ENCODE measurements at regions not wholly inside any gene's neighbourhood (a gene's known extent, or its start where the extent isn't known, plus 50 kb on each side); places are given as distances from the start of the nearest gene placed in this dataset.

GRCh38 chr2:176821350-176821749 is 391.2 kb upstream of the HNRNPA3 start:
- no peak for DNase-seq (ENCODE audit: low read depth in 4 of 4, low spot score in 3 of 4)

GRCh38 chr2:176822060-176822459 is 390.5 kb upstream of the HNRNPA3 start:
- DNase-seq (ENCODE audit: low read depth in 4 of 4, low spot score in 3 of 4): no peak

GRCh38 chr2:176826356-176826755 is 386.2 kb upstream of the HNRNPA3 start:
- no peak for DNase-seq (ENCODE audit: low read depth in 4 of 4, low spot score in 3 of 4)

- DNase-seq (ENCODE audit: low read depth in 4 of 4, low spot score in 3 of 4): peak in 2 of 4 donors; percentile 31 to 35
These were observed 385.5 kb upstream of the HNRNPA3 start for GRCh38 chr2:176826984-176827668.

- DNase-seq (ENCODE audit: low read depth in 4 of 4, low spot score in 3 of 4): no peak
These were observed 382.2 kb upstream of the HNRNPA3 start for GRCh38 chr2:176830362-176830761.

- no peak for DNase-seq (ENCODE audit: low read depth in 4 of 4, low spot score in 3 of 4)
These were observed 380.5 kb upstream of the HNRNPA3 start for GRCh38 chr2:176832086-176832485.

- no peak for DNase-seq (ENCODE audit: low read depth in 4 of 4, low spot score in 3 of 4)
These were observed 378.9 kb upstream of the HNRNPA3 start for GRCh38 chr2:176833671-176834070.

GRCh38 chr2:176834226-176834625 is 378.4 kb upstream of the HNRNPA3 start:
- DNase-seq (ENCODE audit: low read depth in 4 of 4, low spot score in 3 of 4): no peak

- DNase-seq (ENCODE audit: low read depth in 4 of 4, low spot score in 3 of 4): no peak
These were observed 369.4 kb upstream of the HNRNPA3 start for GRCh38 chr2:176843208-176843607.

- DNase-seq (ENCODE audit: low read depth in 4 of 4, low spot score in 3 of 4): no peak
These were observed 368.1 kb upstream of the HNRNPA3 start for GRCh38 chr2:176844461-176844860.

GRCh38 chr2:176845718-176846117 is 366.9 kb upstream of the HNRNPA3 start:
- no peak for DNase-seq (ENCODE audit: low read depth in 4 of 4, low spot score in 3 of 4)

GRCh38 chr2:176847575-176847974 is 365.0 kb upstream of the HNRNPA3 start:
- no peak for DNase-seq (ENCODE audit: low read depth in 4 of 4, low spot score in 3 of 4)

GRCh38 chr2:176848844-176849243 is 363.8 kb upstream of the HNRNPA3 start:
- DNase-seq (ENCODE audit: low read depth in 4 of 4, low spot score in 3 of 4): no peak

GRCh38 chr2:176851200-176851888 is 361.2 kb upstream of the HNRNPA3 start:
- no peak for DNase-seq (ENCODE audit: low read depth in 4 of 4, low spot score in 3 of 4)

GRCh38 chr2:176851889-176852483 is 360.6 kb upstream of the HNRNPA3 start:
- DNase-seq (ENCODE audit: low read depth in 4 of 4, low spot score in 3 of 4): no peak

- DNase-seq (ENCODE audit: low read depth in 4 of 4, low spot score in 3 of 4): no peak
These were observed 359.9 kb upstream of the HNRNPA3 start for GRCh38 chr2:176852667-176853066.

GRCh38 chr2:176854062-176854461 is 358.5 kb upstream of the HNRNPA3 start:
- no peak for DNase-seq (ENCODE audit: low read depth in 4 of 4, low spot score in 3 of 4)

GRCh38 chr2:176854878-176855277 is 357.7 kb upstream of the HNRNPA3 start:
- no peak for DNase-seq (ENCODE audit: low read depth in 4 of 4, low spot score in 3 of 4)

GRCh38 chr2:176856683-176857082 is 355.9 kb upstream of the HNRNPA3 start:
- DNase-seq (ENCODE audit: low read depth in 4 of 4, low spot score in 3 of 4): no peak

- no peak for DNase-seq (ENCODE audit: low read depth in 4 of 4, low spot score in 3 of 4)
These were observed 347.3 kb upstream of the HNRNPA3 start for GRCh38 chr2:176865336-176865735.

GRCh38 chr2:176872406-176872805 is 340.2 kb upstream of the HNRNPA3 start:
- no peak for DNase-seq (ENCODE audit: low read depth in 4 of 4, low spot score in 3 of 4)

- no peak for DNase-seq (ENCODE audit: low read depth in 4 of 4, low spot score in 3 of 4)
These were observed 339.2 kb upstream of the HNRNPA3 start for GRCh38 chr2:176873403-176873802.

Measured in right renal pelvis (tissue), 4 donors.